Mucosa of rectum (tissue), 2 donors: ENCODE measurements at regions not wholly inside any gene's neighbourhood (a gene's known extent, or its start where the extent isn't known, plus 50 kb on each side); places are given as distances from the start of the nearest gene placed in this dataset.

Experiments
- H3K27ac ChIP-seq, 2 donors: one replicate each; pipeline ENCODE4 v1.7.0; 2013; ENCODE audit warnings: inconsistent platforms in 2 of 2, low read depth in 2 of 2, low read length in 2 of 2
- H3K27me3 ChIP-seq, 2 donors: one replicate each; pipeline ENCODE4 v1.7.0; 2013; ENCODE audit warnings: low read length in 2 of 2; ENCODE audit not compliant: control insufficient read depth in 2 of 2, insufficient read depth in 2 of 2
- H3K36me3 ChIP-seq, 2 donors: one replicate each; pipeline ENCODE4 v1.7.0; 2013; ENCODE audit warnings: low read length in 2 of 2; ENCODE audit not compliant: control insufficient read depth in 2 of 2, insufficient read depth in 2 of 2
- H3K4me1 ChIP-seq, 2 donors: one replicate each; pipeline ENCODE4 v1.7.0; 2013; ENCODE audit warnings: low read length in 2 of 2, mild to moderate bottlenecking in 1 of 2; ENCODE audit not compliant: control insufficient read depth in 2 of 2, insufficient read depth in 2 of 2
- H3K4me3 ChIP-seq, 2 donors: one replicate each; pipeline ENCODE4 v1.7.0; 2013; ENCODE audit warnings: low read length in 2 of 2
- H3K9ac ChIP-seq, 2 donors: one replicate each; pipeline ENCODE4 v1.7.0; 2013; ENCODE audit warnings: low read length in 2 of 2, low read depth in 1 of 2, mild to moderate bottlenecking in 1 of 2
- H3K9me3 ChIP-seq, 2 donors: one replicate each; pipeline ENCODE4 v1.7.0; 2013; ENCODE audit warnings: low read length in 2 of 2; ENCODE audit not compliant: control insufficient read depth in 2 of 2
- donor health status: healthy.
- donor health status: Normal muscosa, but diverticular disease.

DNA sequence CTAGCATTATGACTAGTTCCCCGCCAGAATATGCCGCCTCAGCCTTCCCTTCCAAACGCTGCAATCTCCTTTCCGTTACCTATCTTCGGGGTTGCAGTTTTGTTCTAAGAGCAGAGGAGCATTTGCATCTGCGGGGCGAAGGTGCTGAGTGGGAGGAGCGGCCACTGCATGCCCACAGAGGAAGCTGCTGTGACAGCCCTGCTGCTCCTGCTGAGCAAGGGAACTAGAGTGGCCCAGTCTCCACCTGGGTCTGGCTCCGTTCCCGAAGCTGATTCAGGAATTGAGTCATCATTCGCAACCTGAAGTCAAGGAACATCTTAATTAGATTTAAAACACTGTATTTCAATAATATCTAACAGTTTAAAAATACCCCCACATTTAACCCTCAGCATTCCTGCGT, 98.2 kb upstream of the TJP1 start:
- Histone ChIP-seq H3K4me1 (peaks cover 8 to 20% of the 10 kb centered on the region in 2 donors), H3K27ac (no peak overlapping the region), H3K27me3 (peaks cover 0 to 3% of the 10 kb centered on the region in 2 donors), H3K9me3 (no peaks in the 10 kb centered on the region), H3K9ac (no peak overlapping the region), H3K36me3 (no peaks in the 10 kb centered on the region), H3K4me3 (no peak overlapping the region)

DNA sequence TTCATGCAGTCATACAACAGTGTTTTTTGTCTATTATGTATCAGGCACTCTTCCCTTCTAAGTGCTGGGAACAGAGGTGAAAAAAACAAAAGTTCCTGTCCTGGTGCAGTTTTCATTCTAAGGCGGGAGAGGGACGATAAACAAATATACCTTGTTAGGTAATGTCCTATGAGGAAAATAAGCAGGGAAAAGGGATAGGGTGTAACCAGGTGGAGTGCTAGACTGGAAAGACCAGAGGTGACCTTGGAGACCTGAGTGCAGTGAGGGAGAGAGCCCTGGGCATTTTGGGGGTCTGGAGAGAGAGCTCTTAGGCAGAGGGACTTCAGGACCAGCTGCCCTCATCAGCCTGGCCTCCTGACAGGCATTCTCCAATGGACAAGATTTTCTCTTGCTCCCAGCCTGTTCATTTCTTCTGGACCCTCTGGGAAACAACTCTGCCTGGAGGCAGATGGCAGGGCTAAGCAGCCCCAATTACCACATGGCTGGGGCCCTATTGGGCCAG, 97.2 kb upstream of the TJP1 start:
- no peaks in the 10 kb centered on the region for H3K36me3 ChIP-seq
- no peak overlapping the region for H3K4me3 ChIP-seq
- peaks cover 0 to 3% of the 10 kb centered on the region in 2 donors for H3K27me3 ChIP-seq
- H3K4me1 ChIP-seq, result peaks cover under 1 to 10% of the 10 kb centered on the region in 2 donors
- H3K9ac ChIP-seq, result no peak overlapping the region
- H3K27ac ChIP-seq, result no peak overlapping the region
- no peaks in the 10 kb centered on the region for H3K9me3 ChIP-seq

DNA sequence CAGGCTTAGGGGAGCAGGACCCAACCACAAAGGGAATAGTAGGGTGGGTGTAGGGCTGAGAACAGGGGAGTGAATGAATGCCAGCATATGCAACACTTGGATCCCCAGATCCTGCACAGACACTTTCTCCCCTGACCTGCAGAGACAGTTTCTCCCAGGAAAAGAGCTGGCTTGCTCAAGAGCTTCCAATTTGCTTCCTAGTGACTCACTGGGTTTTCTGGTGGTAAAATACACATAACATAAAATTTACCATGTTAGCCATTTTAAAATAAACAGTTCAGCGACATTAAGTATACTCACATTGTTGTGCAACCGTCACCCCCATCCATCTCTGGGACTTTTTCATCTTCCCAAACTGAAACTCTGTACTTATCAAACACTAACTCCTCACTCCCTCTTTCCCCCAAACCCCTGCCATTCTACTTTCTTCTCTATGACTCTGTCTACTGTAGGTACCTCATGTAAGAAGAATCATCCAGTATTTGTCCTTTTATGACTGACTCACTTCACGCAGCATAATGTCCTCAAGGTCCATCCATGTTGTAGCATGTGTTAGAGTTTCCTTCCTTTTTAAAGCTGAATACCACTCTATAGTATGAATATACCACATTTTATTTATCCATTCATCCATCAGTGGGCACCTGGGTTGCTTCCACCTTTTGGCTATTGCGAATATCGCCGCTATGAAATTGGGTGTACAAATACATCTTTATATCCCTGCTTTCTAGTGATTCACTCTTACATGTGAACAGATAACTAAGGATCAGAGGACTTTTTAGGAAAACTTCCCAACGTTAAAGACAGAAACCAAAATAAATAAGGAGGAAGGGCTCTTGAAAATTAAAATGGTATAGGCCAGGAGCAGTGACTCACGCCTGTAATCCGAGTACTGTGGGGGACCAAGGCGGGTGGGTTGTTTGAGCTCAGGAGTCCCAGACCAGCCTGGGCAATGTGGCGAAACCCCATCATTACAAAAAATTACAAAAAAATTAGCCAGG, 95.6 kb upstream of the TJP1 start:
- no peak overlapping the region for H3K4me3 ChIP-seq
- H3K27ac ChIP-seq, result no peak overlapping the region
- H3K36me3 ChIP-seq, result no peaks in the 10 kb centered on the region
- H3K9ac ChIP-seq, result no peak overlapping the region
- H3K4me1 ChIP-seq, result peaks cover 0 to 10% of the 10 kb centered on the region in 2 donors
- peaks cover 0 to 3% of the 10 kb centered on the region in 2 donors for H3K27me3 ChIP-seq
- H3K9me3 ChIP-seq, result no peaks in the 10 kb centered on the region

DNA sequence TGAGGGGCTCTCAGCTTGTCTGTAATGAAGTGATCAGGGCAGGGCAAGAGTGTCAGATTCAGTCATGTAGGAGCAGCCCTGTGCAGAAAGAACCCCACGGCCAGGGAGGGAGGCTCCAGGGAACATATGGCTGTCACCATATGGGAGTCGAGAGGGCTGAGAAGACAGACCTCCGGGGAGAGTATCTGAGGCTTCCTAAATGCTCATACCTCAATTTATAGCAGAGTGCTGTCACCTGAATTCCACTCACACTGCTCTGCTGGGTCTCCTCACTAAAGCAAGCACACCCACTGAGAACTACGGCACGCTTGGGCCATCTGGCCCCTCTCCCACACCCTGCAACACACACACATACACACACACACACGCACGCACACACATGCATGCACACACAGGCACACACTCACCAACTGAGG, 92.3 kb upstream of the TJP1 start:
- peaks cover 6 to 7% of the 10 kb centered on the region in 2 donors for H3K4me1 ChIP-seq
- no peak overlapping the region for H3K27ac ChIP-seq
- H3K27me3 ChIP-seq, result no peaks in the 10 kb centered on the region
- H3K9ac ChIP-seq, result no peak overlapping the region
- no peak overlapping the region for H3K4me3 ChIP-seq
- no peaks in the 10 kb centered on the region for H3K36me3 ChIP-seq
- H3K9me3 ChIP-seq, result no peaks in the 10 kb centered on the region

DNA sequence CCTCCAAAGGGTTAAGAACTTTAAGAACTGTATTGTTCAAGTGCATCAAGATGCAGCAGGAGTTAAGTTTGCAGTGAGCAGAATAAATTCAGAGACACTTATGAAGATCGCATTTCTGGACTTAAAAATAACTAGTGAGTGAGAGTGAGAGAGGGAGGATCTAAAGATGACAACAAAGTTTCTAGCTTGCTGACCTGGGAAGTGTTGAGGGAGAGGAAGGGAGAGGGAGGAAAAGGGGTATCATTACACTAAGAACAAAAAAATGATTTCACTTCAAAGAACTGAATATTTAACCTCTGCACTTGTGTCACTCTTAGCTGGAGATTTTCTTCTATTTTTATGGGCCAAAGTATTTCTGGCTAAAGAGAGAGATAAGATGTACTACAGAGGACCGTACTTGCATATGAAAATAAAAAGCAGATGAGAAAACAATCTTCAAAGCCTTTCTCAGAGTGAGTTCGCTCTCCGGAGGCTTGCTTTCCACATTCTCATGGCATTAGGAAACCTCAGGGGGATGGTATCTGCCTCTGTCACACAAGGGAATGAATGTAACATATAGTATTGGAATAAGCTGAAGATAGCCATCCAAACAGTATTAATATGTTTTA, 91.4 kb upstream of the TJP1 start:
- no peak overlapping the region for H3K9ac ChIP-seq
- H3K4me3 ChIP-seq, result no peak overlapping the region
- H3K27me3 ChIP-seq, result no peaks in the 10 kb centered on the region
- H3K4me1 ChIP-seq, result peaks cover 6% of the 10 kb centered on the region in 2 donors
- H3K27ac ChIP-seq, result no peak overlapping the region
- no peaks in the 10 kb centered on the region for H3K36me3 ChIP-seq
- H3K9me3 ChIP-seq, result no peaks in the 10 kb centered on the region

DNA sequence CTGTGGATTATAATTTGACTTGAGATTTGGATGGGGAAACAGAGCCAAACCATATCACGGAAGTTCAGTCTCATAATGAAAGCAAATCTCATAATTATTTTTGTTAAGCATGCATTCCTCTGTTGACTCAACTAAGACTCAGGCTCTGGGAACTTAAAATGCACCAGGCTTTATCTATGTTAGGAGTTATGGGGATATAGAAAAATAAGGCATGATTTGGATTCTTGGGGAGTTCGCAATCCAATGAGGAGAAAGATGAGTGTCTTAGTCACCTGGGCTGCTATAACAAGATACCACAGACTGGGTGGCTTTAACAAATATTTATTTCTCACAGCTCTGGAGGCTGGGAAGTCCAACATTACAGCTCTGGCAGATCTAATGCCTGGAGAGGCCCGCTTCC, 89.4 kb upstream of the TJP1 start:
- Histone ChIP-seq H3K9me3 (no peaks in the 10 kb centered on the region), H3K9ac (no peak overlapping the region), H3K36me3 (no peaks in the 10 kb centered on the region), H3K27me3 (no peaks in the 10 kb centered on the region), H3K4me3 (no peak overlapping the region), H3K27ac (no peak overlapping the region), H3K4me1 (peaks cover 6% of the 10 kb centered on the region in 2 donors)

DNA sequence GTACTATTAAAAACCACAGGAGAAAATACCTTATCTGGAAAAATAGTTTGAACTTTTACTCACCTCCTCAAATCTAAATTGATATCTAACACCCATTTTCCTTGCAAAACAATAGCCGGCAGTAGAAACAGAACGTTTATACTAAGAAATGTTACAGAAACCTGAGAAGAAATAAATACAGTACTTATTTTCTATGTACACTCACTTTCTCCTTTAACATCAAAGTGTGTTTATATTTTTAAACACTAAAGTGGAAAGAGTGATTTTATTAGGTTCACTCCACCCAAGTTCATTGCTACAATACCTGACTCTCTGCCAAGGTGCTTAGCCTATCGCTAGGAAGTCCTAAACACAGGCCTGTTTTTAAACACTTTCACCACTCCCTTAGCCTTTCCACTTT, 87.8 kb upstream of the TJP1 start:
- Histone ChIP-seq H3K27ac (peak overlapping the region in 1 of 2 donors; percentile 15), H3K4me3 (no peak overlapping the region), H3K4me1 (peaks cover 6% of the 10 kb centered on the region in 2 donors), H3K36me3 (no peaks in the 10 kb centered on the region), H3K9ac (no peak overlapping the region), H3K27me3 (no peaks in the 10 kb centered on the region), H3K9me3 (no peaks in the 10 kb centered on the region)

DNA sequence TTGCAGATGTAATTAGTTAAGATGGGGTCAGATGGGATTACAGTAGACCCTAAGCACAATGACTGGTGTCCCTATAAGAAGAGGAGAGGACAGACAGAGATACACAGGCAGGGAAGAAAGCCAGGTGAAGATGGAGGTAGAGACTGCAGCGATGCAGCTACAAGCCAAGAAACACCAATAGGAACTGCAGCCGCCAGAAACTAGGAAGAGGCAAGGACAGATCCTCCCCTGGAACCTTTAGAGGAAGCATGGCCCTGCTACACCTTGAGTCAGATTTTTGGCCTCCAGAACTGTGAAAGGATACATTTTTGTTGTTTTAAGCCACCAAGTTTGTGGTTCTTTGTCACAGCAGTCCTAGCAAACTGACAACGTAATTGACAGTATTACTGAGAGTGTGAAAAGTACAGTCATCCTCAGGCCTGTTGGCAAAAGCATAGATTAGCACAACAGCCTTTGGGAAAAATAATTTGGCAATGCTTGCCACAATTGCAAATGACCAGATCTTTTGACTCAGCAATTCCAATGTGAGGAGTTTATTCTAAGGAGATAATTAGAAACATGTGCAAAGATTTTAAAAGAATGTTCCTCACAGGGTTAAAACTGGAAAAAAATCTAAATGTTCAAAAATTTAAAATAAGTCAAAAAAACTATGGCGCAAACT, 82.6 kb upstream of the TJP1 start:
- Histone ChIP-seq H3K4me3 (no peak overlapping the region), H3K9ac (no peak overlapping the region), H3K36me3 (no peaks in the 10 kb centered on the region), H3K27me3 (no peaks in the 10 kb centered on the region), H3K4me1 (no peaks in the 10 kb centered on the region), H3K27ac (no peak overlapping the region), H3K9me3 (no peaks in the 10 kb centered on the region)

DNA sequence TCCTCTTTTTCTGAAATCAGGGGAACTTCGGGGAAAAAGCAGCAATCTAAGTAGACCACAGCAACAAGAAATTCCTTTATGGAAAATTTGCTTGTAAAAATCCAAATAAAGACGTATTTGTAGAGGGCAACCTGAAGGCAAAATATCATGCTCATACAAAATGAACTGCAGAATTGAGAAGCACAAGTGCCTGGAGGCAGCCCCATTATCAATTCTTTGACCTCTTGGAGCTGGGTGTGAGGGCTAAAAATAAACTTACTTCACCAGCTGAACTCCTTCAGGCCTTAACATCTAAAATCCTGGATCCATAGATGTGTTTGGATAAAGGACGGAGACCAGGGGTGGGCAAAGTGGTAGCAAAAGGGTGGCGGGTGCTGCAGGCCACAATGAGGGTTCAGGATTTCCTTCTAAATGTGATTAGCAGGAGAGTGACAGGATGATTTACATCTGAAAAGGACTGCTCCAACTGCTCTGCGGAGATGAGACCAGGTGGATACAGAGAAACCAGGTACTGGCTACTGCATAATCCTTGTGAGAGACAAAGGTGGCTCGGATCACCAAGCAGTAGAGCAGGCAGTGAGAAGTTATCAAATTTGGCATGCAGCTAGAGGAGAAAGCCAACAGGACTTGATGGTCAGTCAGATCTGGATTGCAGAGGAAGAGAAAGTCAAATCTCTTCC, 81.7 kb upstream of the TJP1 start:
- H3K27ac ChIP-seq, result no peak overlapping the region
- H3K9ac ChIP-seq, result no peak overlapping the region
- H3K9me3 ChIP-seq, result no peaks in the 10 kb centered on the region
- H3K4me1 ChIP-seq, result no peaks in the 10 kb centered on the region
- H3K36me3 ChIP-seq, result no peaks in the 10 kb centered on the region
- no peak overlapping the region for H3K4me3 ChIP-seq
- H3K27me3 ChIP-seq, result no peaks in the 10 kb centered on the region
